A673 (cell line): ENCODE measurements at regions not wholly inside any gene's neighbourhood (a gene's known extent, or its start where the extent isn't known, plus 50 kb on each side); places are given as distances from the start of the nearest gene placed in this dataset.

ENCODE experiments used
- EZH2 ChIP-seq: fragments of 200-600 bp; sonication (generic); IDR thresholded peaks from 2 replicates; pipeline ENCODE4 v1.6.1; 2017; ENCODE audit warnings: borderline replicate concordance, low read depth, mild to moderate bottlenecking, mixed read lengths, antibody characterized with exemption, low read length; ENCODE audit not compliant: poor library complexity, severe bottlenecking
- TF ChIP-seq, protein P1 (sequence below): fragments of 300-800, 200-600 bp; sonication (generic); conservative IDR thresholded peaks from 2 replicates; pipeline ENCODE4 v1.5.1; 2017; ENCODE audit warnings: low read depth, mild to moderate bottlenecking, antibody characterized with exemption, low read length, moderate library complexity, mixed read lengths

DNA sequence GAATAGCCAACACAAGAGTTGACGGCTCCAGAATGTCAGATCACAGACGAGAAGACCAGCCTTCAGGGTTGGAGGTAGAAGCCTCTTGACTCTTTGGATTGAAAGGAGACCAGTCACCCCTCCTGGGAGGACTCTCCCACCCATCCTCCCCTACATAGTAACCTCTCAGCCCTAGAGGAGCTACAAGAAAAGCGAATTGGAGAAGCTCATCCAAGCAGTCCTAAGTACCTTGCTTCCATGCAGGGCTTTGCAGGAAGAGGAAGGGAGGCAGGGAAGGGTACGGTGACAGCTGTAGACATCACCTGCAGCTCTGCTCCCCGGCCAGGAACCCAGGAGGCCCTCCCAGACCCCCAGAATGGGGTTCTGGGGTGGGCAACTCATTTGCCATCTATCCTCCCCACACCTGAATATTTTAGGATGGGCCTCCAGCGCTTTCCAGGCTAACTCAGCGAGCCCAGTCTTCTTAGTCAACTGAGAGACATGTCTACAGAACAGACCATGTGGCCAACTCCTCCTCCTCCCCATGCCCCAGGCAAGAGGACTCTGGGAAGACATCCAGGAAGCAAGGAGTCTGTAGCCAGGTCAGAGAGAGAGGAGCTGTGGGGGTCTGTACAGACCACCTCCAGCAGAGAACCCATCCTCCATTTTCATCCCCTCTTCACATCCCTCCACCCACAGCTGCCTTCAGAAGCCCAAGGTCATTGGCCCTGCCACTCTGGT lies 55.6 kb upstream of the LBX1 start:
- TF ChIP-seq, protein P1, sequence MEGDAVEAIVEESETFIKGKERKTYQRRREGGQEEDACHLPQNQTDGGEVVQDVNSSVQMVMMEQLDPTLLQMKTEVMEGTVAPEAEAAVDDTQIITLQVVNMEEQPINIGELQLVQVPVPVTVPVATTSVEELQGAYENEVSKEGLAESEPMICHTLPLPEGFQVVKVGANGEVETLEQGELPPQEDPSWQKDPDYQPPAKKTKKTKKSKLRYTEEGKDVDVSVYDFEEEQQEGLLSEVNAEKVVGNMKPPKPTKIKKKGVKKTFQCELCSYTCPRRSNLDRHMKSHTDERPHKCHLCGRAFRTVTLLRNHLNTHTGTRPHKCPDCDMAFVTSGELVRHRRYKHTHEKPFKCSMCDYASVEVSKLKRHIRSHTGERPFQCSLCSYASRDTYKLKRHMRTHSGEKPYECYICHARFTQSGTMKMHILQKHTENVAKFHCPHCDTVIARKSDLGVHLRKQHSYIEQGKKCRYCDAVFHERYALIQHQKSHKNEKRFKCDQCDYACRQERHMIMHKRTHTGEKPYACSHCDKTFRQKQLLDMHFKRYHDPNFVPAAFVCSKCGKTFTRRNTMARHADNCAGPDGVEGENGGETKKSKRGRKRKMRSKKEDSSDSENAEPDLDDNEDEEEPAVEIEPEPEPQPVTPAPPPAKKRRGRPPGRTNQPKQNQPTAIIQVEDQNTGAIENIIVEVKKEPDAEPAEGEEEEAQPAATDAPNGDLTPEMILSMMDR, result no peak
- TF ChIP-seq EZH2, result no peak
